ENCODE measurements at regions not wholly inside any gene's neighbourhood (a gene's known extent, or its start where the extent isn't known, plus 50 kb on each side); places are given as distances from the start of the nearest gene placed in this dataset.
A peak's percentile ranks its signal among the peaks of the same experiment; 100 is the strongest.
"Not testable (repeated sequence)": the region's sequence is repeated elsewhere in the genome, so short reads cannot be mapped to it uniquely, and the experiment has no call there.

GRCh38 chr21:27329255-27329851 lies 362.5 kb upstream of the ADAMTS5 start:
- no peaks in the 10 kb centered on the region for H3K9me3 ChIP-seq (ENCODE audit: low read depth)
- H3K4me3 ChIP-seq = no peak overlapping the region
- no peak for TF ChIP-seq CTCF (IDR thresholded peaks at IDR 0.05; ENCODE audit: low read depth, low read length)
- DNase-seq (ENCODE audit: low read depth in 1 of 2, low spot score in 1 of 2) = peak in 1 of 2 donors; percentile 51
- no peak overlapping the region for H3K27ac ChIP-seq
- no peaks in the 10 kb centered on the region for H3K36me3 ChIP-seq
- no peaks in the 10 kb centered on the region for H3K4me1 ChIP-seq (ENCODE audit: low read depth)
- H3K27me3 ChIP-seq = no peaks in the 10 kb centered on the region

- Histone ChIP-seq H3K27ac (no peak overlapping the region), H3K9me3 (ENCODE audit: low read depth) (no peaks in the 10 kb centered on the region), H3K36me3 (no peaks in the 10 kb centered on the region), H3K4me3 (no peak overlapping the region), H3K4me1 (ENCODE audit: low read depth) (no peaks in the 10 kb centered on the region), H3K27me3 (no peaks in the 10 kb centered on the region)
- no peak for TF ChIP-seq CTCF (IDR thresholded peaks at IDR 0.05; ENCODE audit: low read depth, low read length)
- no peak for DNase-seq (ENCODE audit: low read depth in 1 of 2, low spot score in 1 of 2)
Measured at GRCh38 chr21:27326301-27326700, 359.4 kb upstream of the ADAMTS5 start.

GRCh38 chr21:27323331-27323730 lies 356.4 kb upstream of the ADAMTS5 start:
- Histone ChIP-seq H3K4me3 (no peak overlapping the region), H3K9me3 (ENCODE audit: low read depth) (no peaks in the 10 kb centered on the region), H3K36me3 (no peaks in the 10 kb centered on the region), H3K27me3 (no peaks in the 10 kb centered on the region), H3K4me1 (ENCODE audit: low read depth) (no peaks in the 10 kb centered on the region), H3K27ac (no peak overlapping the region)
- TF ChIP-seq CTCF (IDR thresholded peaks at IDR 0.05; ENCODE audit: low read depth, low read length) = no peak
- DNase-seq (ENCODE audit: low read depth in 1 of 2, low spot score in 1 of 2) = no peak

- no peak for TF ChIP-seq CTCF (IDR thresholded peaks at IDR 0.05; ENCODE audit: low read depth, low read length)
- no peak for DNase-seq (ENCODE audit: low read depth in 1 of 2, low spot score in 1 of 2)
- Histone ChIP-seq H3K4me1 (ENCODE audit: low read depth) (no peaks in the 10 kb centered on the region), H3K9me3 (ENCODE audit: low read depth) (no peaks in the 10 kb centered on the region), H3K36me3 (no peaks in the 10 kb centered on the region), H3K4me3 (no peak overlapping the region), H3K27me3 (no peaks in the 10 kb centered on the region), H3K27ac (no peak overlapping the region)
Measured at GRCh38 chr21:27321791-27322190, 354.9 kb upstream of the ADAMTS5 start.

- DNase-seq (ENCODE audit: low read depth in 1 of 2, low spot score in 1 of 2) = no peak
- no peak overlapping the region for H3K4me3 ChIP-seq
- H3K27me3 ChIP-seq = no peaks in the 10 kb centered on the region
- no peaks in the 10 kb centered on the region for H3K36me3 ChIP-seq
- no peak for TF ChIP-seq CTCF (IDR thresholded peaks at IDR 0.05; ENCODE audit: low read depth, low read length)
- H3K9me3 ChIP-seq (ENCODE audit: low read depth) = no peaks in the 10 kb centered on the region
- H3K4me1 ChIP-seq (ENCODE audit: low read depth) = no peaks in the 10 kb centered on the region
- H3K27ac ChIP-seq = no peak overlapping the region
Measured at GRCh38 chr21:27320868-27321267, 354.0 kb upstream of the ADAMTS5 start.

GRCh38 chr21:27317601-27318000 lies 350.7 kb upstream of the ADAMTS5 start:
- H3K9me3 ChIP-seq (ENCODE audit: low read depth); H3K4me1 ChIP-seq (ENCODE audit: low read depth); H3K27me3 ChIP-seq; H3K4me3 ChIP-seq; H3K36me3 ChIP-seq; DNase-seq (ENCODE audit: low read depth in 1 of 2, low spot score in 1 of 2); H3K27ac ChIP-seq: not testable (repeated sequence)
